ENCODE measurements at regions not wholly inside any gene's neighbourhood (a gene's known extent, or its start where the extent isn't known, plus 50 kb on each side); places are given as distances from the start of the nearest gene placed in this dataset.

GRCh38 chr4:152220201-152220666 is 315.7 kb downstream of the FBXW7 start:
- no peak overlapping the region for H3K4me3 ChIP-seq (ENCODE audit: control extremely low read depth in 1 of 5, extremely low read depth in 1 of 5, insufficient read depth in 1 of 5, low read depth in 2 of 5, low read length in 4 of 5)
- H3K4me2 ChIP-seq (replicated peaks; ENCODE audit: low read depth, low read length, poor library complexity, severe bottlenecking), result no peak overlapping the region
- Mint-ChIP-seq H3K27ac (no peak overlapping the region), H3K4me3 (no peak overlapping the region), H3K4me1 (no peaks in the 10 kb centered on the region), H3K27me3 (no peaks in the 10 kb centered on the region), H3K9me3 (ENCODE audit: insufficient read depth) (no peaks in the 10 kb centered on the region)
- H3K36me3 ChIP-seq (replicated peaks in 1 of 2; ENCODE audit: control extremely low read depth in 1 of 2, control insufficient read depth in 1 of 2, extremely low read depth in 1 of 2, insufficient read depth in 2 of 2, low read length in 1 of 2), result no peaks in the 10 kb centered on the region
- no peak for ATAC-seq (ENCODE audit: low read depth)
- intact Hi-C loops (cut with micrococcal nuclease), result no loop called here
- no peak overlapping the region for H3K27ac ChIP-seq (ENCODE audit: low read length in 2 of 2)
- WGBS (ENCODE audit: insufficient coverage), result 53% methylated on average over 2 of the region's 2 CpGs
- ChIA-PET CTCF (no interaction called here), POLR2A (no interaction called here)
- no peaks in the 10 kb centered on the region for H3K79me2 ChIP-seq (ENCODE audit: control insufficient read depth, insufficient read depth, low read length)
- H3K9me3 ChIP-seq (ENCODE audit: control extremely low read depth in 1 of 3, control insufficient read depth in 2 of 3, insufficient read depth in 1 of 3, low read length in 2 of 3), result peaks cover 0 to 3% (median 0%) of the 10 kb centered on the region in 3 donors
- TF ChIP-seq EZH2 (IDR thresholded peaks at IDR 0.05; ENCODE audit: borderline replicate concordance, insufficient read depth, low read depth, low read length, poor library complexity, severe bottlenecking) (no peak), CTCF (IDR thresholded peaks at IDR 0.05) (no peak)
- H3K27me3 ChIP-seq (replicated peaks in 1 of 4; ENCODE audit: control extremely low read depth in 1 of 4, control insufficient read depth in 3 of 4, insufficient read depth in 4 of 4, low read length in 3 of 4), result peaks cover 0 to 2% (median 0%) of the 10 kb centered on the region in 4 experiments
- H4K20me1 ChIP-seq (ENCODE audit: control insufficient read depth, insufficient read depth, low read length, poor library complexity, severe bottlenecking), result no peaks in the 10 kb centered on the region
- H3K9ac ChIP-seq (ENCODE audit: low read length), result no peak overlapping the region
- no peak for DNase-seq
- H2AFZ ChIP-seq (ENCODE audit: insufficient read depth, low read depth, low read length, poor library complexity, severe bottlenecking), result no peak overlapping the region
- H3K4me1 ChIP-seq (ENCODE audit: control insufficient read depth in 2 of 2, insufficient read depth in 2 of 2, low read length in 2 of 2), result no peaks in the 10 kb centered on the region

- TF ChIP-seq EZH2 (IDR thresholded peaks at IDR 0.05; ENCODE audit: borderline replicate concordance, insufficient read depth, low read depth, low read length, poor library complexity, severe bottlenecking) (no peak), CTCF (IDR thresholded peaks at IDR 0.05) (no peak)
- Mint-ChIP-seq H3K4me3 (no peak overlapping the region), H3K27ac (no peak overlapping the region), H3K4me1 (no peaks in the 10 kb centered on the region), H3K27me3 (no peaks in the 10 kb centered on the region), H3K9me3 (ENCODE audit: insufficient read depth) (peaks cover 2% of the 10 kb centered on the region)
- Histone ChIP-seq H3K36me3 (replicated peaks in 1 of 2; ENCODE audit: control extremely low read depth in 1 of 2, control insufficient read depth in 1 of 2, extremely low read depth in 1 of 2, insufficient read depth in 2 of 2, low read length in 1 of 2) (no peaks in the 10 kb centered on the region), H3K9ac (ENCODE audit: low read length) (no peak overlapping the region), H3K9me3 (ENCODE audit: control extremely low read depth in 1 of 3, control insufficient read depth in 2 of 3, insufficient read depth in 1 of 3, low read length in 2 of 3) (peaks cover 0 to 3% (median 0%) of the 10 kb centered on the region in 3 donors), H4K20me1 (ENCODE audit: control insufficient read depth, insufficient read depth, low read length, poor library complexity, severe bottlenecking) (no peaks in the 10 kb centered on the region), H3K4me2 (replicated peaks; ENCODE audit: low read depth, low read length, poor library complexity, severe bottlenecking) (no peak overlapping the region), H3K27ac (ENCODE audit: low read length in 2 of 2) (no peak overlapping the region), H2AFZ (ENCODE audit: insufficient read depth, low read depth, low read length, poor library complexity, severe bottlenecking) (no peak overlapping the region), H3K4me3 (ENCODE audit: control extremely low read depth in 1 of 5, extremely low read depth in 1 of 5, insufficient read depth in 1 of 5, low read depth in 2 of 5, low read length in 4 of 5) (no peak overlapping the region), H3K27me3 (replicated peaks in 1 of 4; ENCODE audit: control extremely low read depth in 1 of 4, control insufficient read depth in 3 of 4, insufficient read depth in 4 of 4, low read length in 3 of 4) (peaks cover 0 to 2% (median 0%) of the 10 kb centered on the region in 4 experiments), H3K4me1 (ENCODE audit: control insufficient read depth in 2 of 2, insufficient read depth in 2 of 2, low read length in 2 of 2) (no peaks in the 10 kb centered on the region), H3K79me2 (ENCODE audit: control insufficient read depth, insufficient read depth, low read length) (no peaks in the 10 kb centered on the region)
- no CpG with 5 or more reads among the region's 4 CpGs for WGBS (ENCODE audit: insufficient coverage)
- POLR2A ChIA-PET, result no interaction called here
- CTCF ChIA-PET, result interaction anchor here (0.7 kb wide), 1 partner anchor 14 kb away, joined by 4 read pairs; no protein-coding TSS in a partner anchor
- no peak for DNase-seq
- no peak for ATAC-seq (ENCODE audit: low read depth)
- intact Hi-C loops (cut with micrococcal nuclease), result no loop called here
These were observed 317.3 kb downstream of the FBXW7 start for GRCh38 chr4:152218576-152218975.

Data from B cell (primary cell).